H1 (cell line): ENCODE measurements at regions not wholly inside any gene's neighbourhood (a gene's known extent, or its start where the extent isn't known, plus 50 kb on each side); places are given as distances from the start of the nearest gene placed in this dataset.

Source experiments
- CTCF ChIA-PET: fragments of 300-600 bp; sonication (Branson Sonifier 250); formaldehyde crosslinking; loops from one replicate; lab custom pipeline; 2021; ENCODE audit not compliant: partially characterized antibody; lab: Charles Lee
- POLR2A ChIA-PET: fragments of 300-600 bp; sonication (Branson Sonifier 250); formaldehyde crosslinking; loops from one replicate; lab custom pipeline; 2021; ENCODE audit warnings: inconsistent platforms; ENCODE audit not compliant: partially characterized antibody; lab: Charles Lee
- DNase-seq, 2 experiments: peaks; one replicate each; pipeline versions ENCODE4 v3.0.0 to v3.0.0-alpha.2; 2010 to 2022; ENCODE audit warnings: low spot score in 2 of 2, low read depth in 1 of 2, mixed read lengths in 1 of 2
- FAIRE-seq: peaks from 2 replicates; lab custom pipeline; 2011; peaks lifted over from hg19 to GRCh38; lab: Jason Lieb, UNC
- H2AFZ ChIP-seq: 2 replicates; pipeline ENCODE4 v1.8.1; 2012; ENCODE audit warnings: low read length, inconsistent platforms
- H2AK5ac ChIP-seq: 2 replicates; pipeline ENCODE4 v1.6.1; 2013; ENCODE audit warnings: low read depth, low read length
- H2BK120ac ChIP-seq: replicated peaks from 2 replicates; pipeline ENCODE3; 2013; ENCODE audit warnings: low read depth, low read length, inconsistent platforms
- H2BK12ac ChIP-seq: 2 replicates; pipeline ENCODE4 v1.6.1; 2013; ENCODE audit warnings: low read depth, low read length
- H2BK15ac ChIP-seq: 2 replicates; pipeline ENCODE4 v1.6.1; 2013; ENCODE audit warnings: low read length
- H2BK20ac ChIP-seq: 2 replicates; pipeline ENCODE4 v1.6.1; 2013; ENCODE audit warnings: low read length
- H2BK5ac ChIP-seq: 2 replicates; pipeline ENCODE4 v1.6.1; 2013; ENCODE audit warnings: low read depth, low read length
- H3K14ac ChIP-seq: 2 replicates; pipeline ENCODE4 v1.6.1; 2013; ENCODE audit warnings: inconsistent platforms; ENCODE audit not compliant: insufficient read length
- H3K18ac ChIP-seq: 2 replicates; pipeline ENCODE4 v1.6.1; 2013; ENCODE audit warnings: low read length; ENCODE audit errors: extremely low read depth
- H3K23ac ChIP-seq: 2 replicates; pipeline ENCODE4 v1.6.1; 2013; ENCODE audit warnings: inconsistent platforms; ENCODE audit not compliant: insufficient read length
- H3K23me2 ChIP-seq: 2 replicates; pipeline ENCODE4 v1.6.1; 2013; ENCODE audit warnings: low read depth, low read length
- H3K27ac ChIP-seq: 2 replicates; pipeline ENCODE4 v1.6.1; 2011; ENCODE audit warnings: low read depth, low read length, inconsistent platforms
- H3K27me3 ChIP-seq, 4 experiments: replicated peaks in 1 of 4; 1 replicate in 1 of 4; 2 replicates in 3 of 4; pipeline versions ENCODE4 v1.6.1 to v1.8.1; 2011 to 2013; ENCODE audit warnings: low read length in 3 of 4, mild to moderate bottlenecking in 3 of 4, inconsistent platforms in 2 of 4, mixed read lengths in 2 of 4, moderate library complexity in 1 of 4; ENCODE audit not compliant: control insufficient read depth in 3 of 4, insufficient read depth in 3 of 4; ENCODE audit errors: extremely low read depth in 1 of 4
- H3K36me3 ChIP-seq, 4 experiments: 2 replicates each; pipeline versions ENCODE4 v1.6.1 to v1.8.1; 2011 to 2013; ENCODE audit warnings: mild to moderate bottlenecking in 4 of 4, low read length in 3 of 4, moderate library complexity in 2 of 4, control low read depth in 1 of 4, inconsistent platforms in 1 of 4; ENCODE audit not compliant: insufficient read depth in 4 of 4, control insufficient read depth in 2 of 4
- H3K4ac ChIP-seq: replicated peaks from 2 replicates; pipeline ENCODE3; 2013; ENCODE audit warnings: low read length, low read depth, mixed read lengths, inconsistent platforms; ENCODE audit not compliant: insufficient read length
- H3K4me1 ChIP-seq, 4 experiments: replicated peaks in 1 of 4; 1 replicate in 1 of 4; 2 replicates in 3 of 4; pipeline versions ENCODE4 v1.6.1 to v1.8.1; 2011 to 2013; ENCODE audit warnings: low read length in 3 of 4, inconsistent platforms in 2 of 4, mixed read lengths in 1 of 4; ENCODE audit not compliant: insufficient read depth in 4 of 4, control insufficient read depth in 3 of 4
- H3K4me2 ChIP-seq, 2 experiments: 2 replicates each; pipeline versions ENCODE4 v1.6.1 to v1.8.1; 2011 to 2013; ENCODE audit warnings: low read depth in 2 of 2, low read length in 2 of 2, control low read depth in 1 of 2, inconsistent platforms in 1 of 2, mild to moderate bottlenecking in 1 of 2; ENCODE audit not compliant: insufficient read depth in 1 of 2
- H3K4me3 ChIP-seq, 4 experiments: fragments of 200-600, 300-600 bp in 1 of 4; sonication (generic), shearing (Covaris generic), sonication (Bioruptor Twin) in 1 of 4; 2 replicates each; pipeline versions ENCODE4 v1.5.1 to v1.8.1; 2011 to 2016; ENCODE audit warnings: low read length in 4 of 4, low read depth in 3 of 4, control low read depth in 2 of 4, inconsistent platforms in 2 of 4, mild to moderate bottlenecking in 2 of 4, mixed read lengths in 1 of 4, moderate library complexity in 1 of 4; ENCODE audit not compliant: insufficient read depth in 2 of 4; ENCODE audit errors: extremely low read depth in 1 of 4
- H3K56ac ChIP-seq: replicated peaks from 2 replicates; pipeline ENCODE3; 2013; ENCODE audit warnings: low read depth, mild to moderate bottlenecking, mixed read lengths, low read length, inconsistent platforms; ENCODE audit not compliant: insufficient read length
- H3K79me1 ChIP-seq: 2 replicates; pipeline ENCODE4 v1.6.1; 2013; ENCODE audit warnings: low read depth, low read length, control low read depth
- H3K79me2 ChIP-seq, 2 experiments: 2 replicates each; pipeline versions ENCODE4 v1.6.1 to v1.8.1; 2012 to 2013; ENCODE audit warnings: low read length in 2 of 2, mild to moderate bottlenecking in 2 of 2, inconsistent platforms in 1 of 2; ENCODE audit not compliant: insufficient read depth in 2 of 2, control insufficient read depth in 1 of 2
- H3K9ac ChIP-seq, 4 experiments: replicated peaks in 1 of 4; 1 replicate in 1 of 4; 2 replicates in 3 of 4; pipeline versions ENCODE4 v1.6.1 to v1.8.1; 2011 to 2013; ENCODE audit warnings: low read depth in 3 of 4, low read length in 3 of 4, control low read depth in 2 of 4, mild to moderate bottlenecking in 2 of 4, moderate library complexity in 2 of 4, inconsistent platforms in 1 of 4; ENCODE audit errors: extremely low read depth in 1 of 4
- H3K9me3 ChIP-seq, 2 experiments: 2 replicates each; pipeline versions ENCODE4 v1.6.1 to v1.8.1; 2012 to 2013; ENCODE audit warnings: mild to moderate bottlenecking in 2 of 2, moderate library complexity in 2 of 2, control low read depth in 1 of 2, inconsistent platforms in 1 of 2, low read depth in 1 of 2, low read length in 1 of 2, mixed read lengths in 1 of 2; ENCODE audit not compliant: insufficient read depth in 2 of 2
- H4K20me1 ChIP-seq, 2 experiments: replicated peaks in 1 of 2; 2 replicates each; pipeline versions ENCODE3 to v1.8.1; 2011 to 2013; ENCODE audit warnings: inconsistent platforms in 2 of 2, low read length in 2 of 2, mild to moderate bottlenecking in 1 of 2; ENCODE audit not compliant: insufficient read depth in 2 of 2, control insufficient read depth in 1 of 2
- H4K5ac ChIP-seq: 2 replicates; pipeline ENCODE4 v1.6.1; 2013; ENCODE audit warnings: low read length, low read depth, mixed read lengths, inconsistent platforms; ENCODE audit not compliant: insufficient read length
- H4K8ac ChIP-seq: 2 replicates; pipeline ENCODE4 v1.8.0; 2013; ENCODE audit warnings: mild to moderate bottlenecking, moderate library complexity, low read length, inconsistent platforms; ENCODE audit not compliant: insufficient read depth; ENCODE audit errors: extremely low read depth
- H4K91ac ChIP-seq: replicated peaks from 2 replicates; pipeline ENCODE3; 2013; ENCODE audit warnings: low read length, mixed read lengths, inconsistent platforms; ENCODE audit not compliant: insufficient read length
- EZH2 ChIP-seq: fragments of 200-600 bp; sonication (generic); IDR thresholded peaks from 2 replicates; pipeline ENCODE4 v1.7.1; 2012; ENCODE audit warnings: low read depth, mild to moderate bottlenecking, moderate library complexity, low read length, inconsistent platforms; ENCODE audit not compliant: severe bottlenecking
- WGBS, 2 experiments: shearing (Covaris generic) in 1 of 2; methylation state at CpG; one replicate each; pipeline versions ENCODE4 v1.1.6 to v1.1.7; 2013 to 2015; ENCODE audit warnings: low lambda C conversion rate in 2 of 2, mixed read lengths in 2 of 2, inconsistent platforms in 1 of 2, low coverage in 1 of 2, missing lambda C conversion rate in 1 of 2; ENCODE audit not compliant: insufficient replicate concordance in 2 of 2, insufficient coverage in 1 of 2, insufficient read length in 1 of 2; ENCODE audit errors: extremely low coverage in 1 of 2, missing lambda C conversion rate in 1 of 2; 5-methylcytosine and 5-hydroxymethylcytosine counted together

- Histone ChIP-seq H3K4me2 (no peak overlapping the region), H2AFZ (no peak overlapping the region; the same call in 1 of the 2 replicates), H3K79me2 (no peaks in the 10 kb centered on the region), H3K23me2 (no peaks in the 10 kb centered on the region), H3K4ac (no peak overlapping the region), H4K20me1 (no peaks in the 10 kb centered on the region), H3K4me1 (no peaks in the 10 kb centered on the region), H3K23ac (no peak overlapping the region), H4K91ac (no peak overlapping the region), H3K4me3 (no peak overlapping the region), H3K36me3 (no peaks in the 10 kb centered on the region), H2BK15ac (no peak overlapping the region), H2BK5ac (no peak overlapping the region), H4K8ac (no peak overlapping the region), H3K27ac (no peak overlapping the region), H3K9ac (no peak overlapping the region), H2BK12ac (no peak overlapping the region), H3K56ac (no peak overlapping the region), H2BK20ac (no peak overlapping the region), H3K27me3 (no peaks in the 10 kb centered on the region), H2BK120ac (no peak overlapping the region), H4K5ac (no peak overlapping the region), H3K18ac (no peak overlapping the region), H3K9me3 (peaks cover 4 to 5% of the 10 kb centered on the region in 2 experiments; a peak in 1 of 4 replicates), H2AK5ac (no peak overlapping the region), H3K79me1 (no peaks in the 10 kb centered on the region), H3K14ac (no peak overlapping the region)
- ChIA-PET POLR2A (no interaction called here), CTCF (no interaction called here)
- DNase-seq (no peak), FAIRE-seq (no peak)
- 90% methylated on average over 23 of the region's 23 CpGs; no CpG with 5 or more reads in 1 of the 2 experiments for WGBS, 2 experiments
- no peak for TF ChIP-seq EZH2
Observed at GRCh38 chr21:19999369-20000272, 998.6 kb upstream of the NCAM2 start.
